Hepatocyte (in vitro differentiated cells): ENCODE measurements at regions not wholly inside any gene's neighbourhood (a gene's known extent, or its start where the extent isn't known, plus 50 kb on each side); places are given as distances from the start of the nearest gene placed in this dataset.

Experiments used
- DNase-seq: peaks from one replicate; pipeline ENCODE4 v3.0.0-alpha.2; 2016; ENCODE audit warnings: low spot score
- H2AFZ ChIP-seq: fragments of 200-600 bp; sonication (generic); 2 replicates; pipeline ENCODE4 v1.6.0; 2016; ENCODE audit warnings: antibody characterized with exemption, mild to moderate bottlenecking
- H3K27ac ChIP-seq: fragments of 200-600 bp; sonication (generic); 2 replicates; pipeline ENCODE4 v1.5.1; 2016; ENCODE audit warnings: mild to moderate bottlenecking
- H3K27me3 ChIP-seq: fragments of 200-600 bp; sonication (generic); 2 replicates; pipeline ENCODE4 v1.6.1; 2016
- H3K36me3 ChIP-seq: fragments of 200-600 bp; sonication (generic); replicated peaks from 2 replicates; pipeline ENCODE4 v1.5.1; 2016; ENCODE audit warnings: low read depth; ENCODE audit not compliant: insufficient read depth
- H3K4me1 ChIP-seq: fragments of 200-600 bp; sonication (generic); 2 replicates; pipeline ENCODE4 v1.5.1; 2016; ENCODE audit warnings: mild to moderate bottlenecking, moderate library complexity; ENCODE audit not compliant: insufficient read depth
- H3K4me2 ChIP-seq: fragments of 200-600 bp; sonication (generic); 2 replicates; pipeline ENCODE4 v1.6.0; 2016
- H3K4me3 ChIP-seq: fragments of 200-600 bp; sonication (generic); 2 replicates; pipeline ENCODE4 v1.5.1; 2016; ENCODE audit warnings: mild to moderate bottlenecking
- H3K79me2 ChIP-seq: fragments of 200-600 bp; sonication (generic); 2 replicates; pipeline ENCODE4 v1.6.0; 2017; ENCODE audit warnings: mild to moderate bottlenecking
- H3K9me2 ChIP-seq: fragments of 200-600 bp; sonication (generic); replicated peaks from 2 replicates; pipeline ENCODE4 v1.6.0; 2017; ENCODE audit warnings: mild to moderate bottlenecking; ENCODE audit not compliant: insufficient read depth
- H3K9me3 ChIP-seq: fragments of 200-600 bp; sonication (generic); 2 replicates; pipeline ENCODE4 v1.5.1; 2016; ENCODE audit warnings: low read depth, mild to moderate bottlenecking
- H4K20me1 ChIP-seq: fragments of 200-600 bp; sonication (generic); 2 replicates; pipeline ENCODE4 v1.6.0; 2016; ENCODE audit warnings: mild to moderate bottlenecking; ENCODE audit not compliant: insufficient read depth, poor library complexity, severe bottlenecking
- EZH2 ChIP-seq: fragments of 200-600 bp; sonication (generic); IDR thresholded peaks from 2 replicates; pipeline ENCODE4 v1.6.1; 2016; ENCODE audit warnings: antibody characterized with exemption, mild to moderate bottlenecking, borderline replicate concordance
- EZH2phosphoT487 ChIP-seq: fragments of 200-600 bp; sonication (generic); IDR thresholded peaks from one replicate; pipeline ENCODE4 v1.6.1; 2018; ENCODE audit warnings: antibody characterized with exemption, mild to moderate bottlenecking, low read depth, moderate library complexity; ENCODE audit not compliant: unreplicated experiment, severe bottlenecking
- WGBS: methylation state at CpG from one replicate; pipeline ENCODE4 v1.1.6; 2016; ENCODE audit warnings: low lambda C conversion rate; ENCODE audit errors: missing lambda C conversion rate; 5-methylcytosine and 5-hydroxymethylcytosine counted together
- TF ChIP-seq, protein P1 (sequence below): fragments of 200-600 bp; sonication (generic); IDR thresholded peaks from 2 replicates; pipeline ENCODE4 v1.5.1; 2016; ENCODE audit warnings: antibody characterized with exemption, mild to moderate bottlenecking; ENCODE audit not compliant: poor library complexity

DNA sequence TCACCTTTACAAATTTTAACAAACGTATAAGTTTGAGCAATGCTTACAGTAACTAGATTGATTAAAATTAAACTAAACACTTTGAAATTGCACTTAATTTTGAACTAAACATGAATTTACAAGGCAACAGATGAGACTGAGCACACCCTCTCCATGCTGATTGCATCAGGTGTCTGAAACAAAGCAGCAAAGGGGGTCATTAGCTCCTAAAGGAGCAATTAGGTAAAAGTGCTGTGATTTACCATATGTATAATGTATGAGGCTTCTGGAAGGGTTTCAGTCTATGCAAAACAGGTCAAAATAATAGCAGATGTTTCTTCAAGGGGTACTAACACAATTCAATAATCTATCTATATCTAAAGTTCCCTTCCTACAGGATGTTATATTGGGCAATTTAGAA lies 98.8 kb upstream of the LMNTD1 start:
- TF ChIP-seq EZH2 (no peak), EZH2phosphoT487 (no peak)
- TF ChIP-seq, protein P1, sequence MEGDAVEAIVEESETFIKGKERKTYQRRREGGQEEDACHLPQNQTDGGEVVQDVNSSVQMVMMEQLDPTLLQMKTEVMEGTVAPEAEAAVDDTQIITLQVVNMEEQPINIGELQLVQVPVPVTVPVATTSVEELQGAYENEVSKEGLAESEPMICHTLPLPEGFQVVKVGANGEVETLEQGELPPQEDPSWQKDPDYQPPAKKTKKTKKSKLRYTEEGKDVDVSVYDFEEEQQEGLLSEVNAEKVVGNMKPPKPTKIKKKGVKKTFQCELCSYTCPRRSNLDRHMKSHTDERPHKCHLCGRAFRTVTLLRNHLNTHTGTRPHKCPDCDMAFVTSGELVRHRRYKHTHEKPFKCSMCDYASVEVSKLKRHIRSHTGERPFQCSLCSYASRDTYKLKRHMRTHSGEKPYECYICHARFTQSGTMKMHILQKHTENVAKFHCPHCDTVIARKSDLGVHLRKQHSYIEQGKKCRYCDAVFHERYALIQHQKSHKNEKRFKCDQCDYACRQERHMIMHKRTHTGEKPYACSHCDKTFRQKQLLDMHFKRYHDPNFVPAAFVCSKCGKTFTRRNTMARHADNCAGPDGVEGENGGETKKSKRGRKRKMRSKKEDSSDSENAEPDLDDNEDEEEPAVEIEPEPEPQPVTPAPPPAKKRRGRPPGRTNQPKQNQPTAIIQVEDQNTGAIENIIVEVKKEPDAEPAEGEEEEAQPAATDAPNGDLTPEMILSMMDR = no peak
- no peaks in the 10 kb centered on the region for H3K9me3 ChIP-seq
- H3K79me2 ChIP-seq = no peaks in the 10 kb centered on the region
- H4K20me1 ChIP-seq = no peaks in the 10 kb centered on the region
- no peak overlapping the region for H3K27ac ChIP-seq
- no peaks in the 10 kb centered on the region for H3K9me2 ChIP-seq
- no peak for DNase-seq
- H3K27me3 ChIP-seq = no peaks in the 10 kb centered on the region
- 96% methylated on average over 1 of the region's 1 CpG for WGBS
- H3K36me3 ChIP-seq = no peaks in the 10 kb centered on the region
- no peak overlapping the region for H3K4me2 ChIP-seq
- no peaks in the 10 kb centered on the region for H3K4me1 ChIP-seq
- no peak overlapping the region for H2AFZ ChIP-seq
- no peak overlapping the region for H3K4me3 ChIP-seq

DNA sequence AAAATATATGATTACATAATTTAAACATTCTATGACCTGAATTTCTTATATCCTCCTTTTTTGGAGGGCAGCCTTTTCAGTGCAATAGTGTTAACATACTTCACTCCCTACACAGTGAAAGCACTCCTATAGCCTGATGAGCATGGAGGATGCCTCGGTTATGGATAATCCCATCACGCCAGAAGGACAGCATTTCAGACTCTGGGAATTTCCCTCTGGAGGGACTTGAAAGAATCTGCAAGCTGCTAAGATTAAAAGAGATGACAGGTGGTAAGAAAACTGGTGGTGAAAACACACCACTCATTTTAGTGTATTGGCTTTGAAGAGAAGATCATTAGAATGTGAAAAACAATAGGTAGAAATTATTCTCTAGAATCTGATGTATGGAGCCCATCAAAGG lies 99.3 kb upstream of the LMNTD1 start:
- no peaks in the 10 kb centered on the region for H3K79me2 ChIP-seq
- no peaks in the 10 kb centered on the region for H3K9me2 ChIP-seq
- no peak for DNase-seq
- H3K4me1 ChIP-seq = no peaks in the 10 kb centered on the region
- no peak for TF ChIP-seq EZH2
- TF ChIP-seq, protein P1 = no peak
- TF ChIP-seq EZH2phosphoT487 = no peak
- no peaks in the 10 kb centered on the region for H4K20me1 ChIP-seq
- H2AFZ ChIP-seq = no peak overlapping the region
- no peaks in the 10 kb centered on the region for H3K9me3 ChIP-seq
- H3K4me2 ChIP-seq = no peak overlapping the region
- no peak overlapping the region for H3K27ac ChIP-seq
- no peak overlapping the region for H3K4me3 ChIP-seq
- 77% methylated on average over 2 of the region's 2 CpGs for WGBS
- no peaks in the 10 kb centered on the region for H3K36me3 ChIP-seq
- H3K27me3 ChIP-seq = no peaks in the 10 kb centered on the region

DNA sequence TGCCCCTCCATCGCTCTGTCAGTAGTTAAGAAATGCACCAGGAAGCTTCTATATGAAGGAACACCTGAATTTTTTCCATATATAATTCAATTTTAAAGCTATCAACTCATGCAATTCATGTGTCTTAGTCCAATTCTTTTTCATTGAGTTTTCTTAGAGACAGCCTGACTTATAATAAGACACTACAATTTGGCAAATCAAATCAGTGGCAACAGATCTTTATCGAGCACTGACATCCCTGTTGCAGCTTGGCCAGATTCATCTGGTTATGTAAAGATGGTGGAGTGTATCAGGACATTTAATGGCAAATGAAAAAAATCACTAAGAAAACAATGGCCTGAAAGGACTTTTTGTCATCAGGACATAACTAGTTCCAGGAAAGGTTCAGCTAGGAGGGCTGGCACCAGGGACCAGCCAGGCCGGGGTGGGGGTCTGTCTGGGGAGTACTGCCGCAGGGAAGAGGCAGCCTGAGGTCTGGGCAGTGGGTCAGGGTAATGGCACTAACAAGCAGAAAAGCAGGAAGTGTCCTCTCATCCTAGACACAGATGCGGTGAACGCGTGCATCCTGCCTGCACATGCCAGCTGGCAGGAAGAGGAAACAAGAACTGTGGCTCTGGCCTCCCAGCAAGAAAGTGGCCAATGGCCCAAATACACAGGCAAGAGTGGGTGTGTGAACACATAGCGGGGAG lies 100.5 kb upstream of the LMNTD1 start:
- Histone ChIP-seq H3K4me2 (no peak overlapping the region), H3K9me3 (no peaks in the 10 kb centered on the region), H2AFZ (no peak overlapping the region), H3K79me2 (no peaks in the 10 kb centered on the region), H3K27me3 (no peaks in the 10 kb centered on the region), H3K36me3 (no peaks in the 10 kb centered on the region), H3K4me1 (no peaks in the 10 kb centered on the region), H3K27ac (no peak overlapping the region), H3K4me3 (no peak overlapping the region), H3K9me2 (no peaks in the 10 kb centered on the region), H4K20me1 (no peaks in the 10 kb centered on the region)
- TF ChIP-seq, protein P1 = no peak
- TF ChIP-seq EZH2phosphoT487 = no peak
- WGBS = 90% methylated on average over 8 of the region's 8 CpGs
- no peak for DNase-seq
